SU-DHL-6 (cell line): ENCODE measurements at regions not wholly inside any gene's neighbourhood (a gene's known extent, or its start where the extent isn't known, plus 50 kb on each side); places are given as distances from the start of the nearest gene placed in this dataset.
"Not testable (repeated sequence)": the region's sequence is repeated elsewhere in the genome, so short reads cannot be mapped to it uniquely, and the experiment has no call there.

Source experiments
- EZH2phosphoT487 ChIP-seq: fragments of 200-600 bp; sonication (generic), shearing (Covaris generic); conservative IDR thresholded peaks from 2 replicates; pipeline ENCODE4 v1.6.1; 2018; ENCODE audit warnings: mild to moderate bottlenecking, antibody characterized with exemption, low read length, moderate library complexity, mixed read lengths
- TF ChIP-seq, protein P1 (sequence below): fragments of 200-600 bp; sonication (generic); IDR thresholded peaks from one replicate; pipeline ENCODE4 v1.5.1; 2017; ENCODE audit warnings: antibody characterized with exemption, mild to moderate bottlenecking, low read length, moderate library complexity; ENCODE audit not compliant: insufficient read depth, poor library complexity, severe bottlenecking

GRCh38 chr5:99418640-99419039 is 489.8 kb upstream of the CHD1 start:
- TF ChIP-seq, protein P1, sequence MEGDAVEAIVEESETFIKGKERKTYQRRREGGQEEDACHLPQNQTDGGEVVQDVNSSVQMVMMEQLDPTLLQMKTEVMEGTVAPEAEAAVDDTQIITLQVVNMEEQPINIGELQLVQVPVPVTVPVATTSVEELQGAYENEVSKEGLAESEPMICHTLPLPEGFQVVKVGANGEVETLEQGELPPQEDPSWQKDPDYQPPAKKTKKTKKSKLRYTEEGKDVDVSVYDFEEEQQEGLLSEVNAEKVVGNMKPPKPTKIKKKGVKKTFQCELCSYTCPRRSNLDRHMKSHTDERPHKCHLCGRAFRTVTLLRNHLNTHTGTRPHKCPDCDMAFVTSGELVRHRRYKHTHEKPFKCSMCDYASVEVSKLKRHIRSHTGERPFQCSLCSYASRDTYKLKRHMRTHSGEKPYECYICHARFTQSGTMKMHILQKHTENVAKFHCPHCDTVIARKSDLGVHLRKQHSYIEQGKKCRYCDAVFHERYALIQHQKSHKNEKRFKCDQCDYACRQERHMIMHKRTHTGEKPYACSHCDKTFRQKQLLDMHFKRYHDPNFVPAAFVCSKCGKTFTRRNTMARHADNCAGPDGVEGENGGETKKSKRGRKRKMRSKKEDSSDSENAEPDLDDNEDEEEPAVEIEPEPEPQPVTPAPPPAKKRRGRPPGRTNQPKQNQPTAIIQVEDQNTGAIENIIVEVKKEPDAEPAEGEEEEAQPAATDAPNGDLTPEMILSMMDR, result not testable (repeated sequence)
- not testable (repeated sequence) for TF ChIP-seq EZH2phosphoT487
